Lower leg skin (tissue), 3 donors: ENCODE measurements at regions not wholly inside any gene's neighbourhood (a gene's known extent, or its start where the extent isn't known, plus 50 kb on each side); places are given as distances from the start of the nearest gene placed in this dataset.

ENCODE experiments used
- POLR2A ChIP-seq, 2 donors: fragments of 450-650 bp; IDR thresholded peaks; one replicate each; pipeline ENCODE4 v1.6.1; 2016 to 2017; ENCODE audit warnings: antibody characterized with exemption in 2 of 2, mild to moderate bottlenecking in 1 of 2, moderate library complexity in 1 of 2
- TF ChIP-seq, protein P1 (sequence below), 3 donors: fragments of 450-650 bp; IDR thresholded peaks; one replicate each; pipeline ENCODE4 v1.5.1; 2016; ENCODE audit warnings: antibody characterized with exemption in 3 of 3, mild to moderate bottlenecking in 3 of 3, moderate library complexity in 2 of 3

DNA sequence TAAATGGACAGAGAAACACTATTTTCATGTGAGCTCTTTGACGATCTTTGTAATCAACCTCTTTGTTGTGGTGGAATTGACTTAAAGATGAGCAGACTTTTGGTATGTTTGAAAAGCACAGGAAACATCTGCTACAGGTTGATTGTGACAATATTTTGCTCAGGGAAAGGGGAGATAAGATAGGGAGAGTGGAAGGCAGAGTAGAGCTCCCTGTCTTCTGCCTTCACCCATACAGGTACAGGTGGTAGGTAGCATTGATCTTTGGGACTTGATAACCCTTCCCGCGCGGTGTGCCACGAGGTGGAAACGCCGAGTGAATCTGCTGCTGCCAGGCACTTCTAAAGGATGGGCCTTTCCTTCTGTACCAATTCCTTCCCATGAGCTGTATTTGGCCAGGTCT lies 183.6 kb downstream of the UTRN start:
- no peak for TF ChIP-seq POLR2A (IDR thresholded peaks at IDR 0.05)
- TF ChIP-seq, protein P1, sequence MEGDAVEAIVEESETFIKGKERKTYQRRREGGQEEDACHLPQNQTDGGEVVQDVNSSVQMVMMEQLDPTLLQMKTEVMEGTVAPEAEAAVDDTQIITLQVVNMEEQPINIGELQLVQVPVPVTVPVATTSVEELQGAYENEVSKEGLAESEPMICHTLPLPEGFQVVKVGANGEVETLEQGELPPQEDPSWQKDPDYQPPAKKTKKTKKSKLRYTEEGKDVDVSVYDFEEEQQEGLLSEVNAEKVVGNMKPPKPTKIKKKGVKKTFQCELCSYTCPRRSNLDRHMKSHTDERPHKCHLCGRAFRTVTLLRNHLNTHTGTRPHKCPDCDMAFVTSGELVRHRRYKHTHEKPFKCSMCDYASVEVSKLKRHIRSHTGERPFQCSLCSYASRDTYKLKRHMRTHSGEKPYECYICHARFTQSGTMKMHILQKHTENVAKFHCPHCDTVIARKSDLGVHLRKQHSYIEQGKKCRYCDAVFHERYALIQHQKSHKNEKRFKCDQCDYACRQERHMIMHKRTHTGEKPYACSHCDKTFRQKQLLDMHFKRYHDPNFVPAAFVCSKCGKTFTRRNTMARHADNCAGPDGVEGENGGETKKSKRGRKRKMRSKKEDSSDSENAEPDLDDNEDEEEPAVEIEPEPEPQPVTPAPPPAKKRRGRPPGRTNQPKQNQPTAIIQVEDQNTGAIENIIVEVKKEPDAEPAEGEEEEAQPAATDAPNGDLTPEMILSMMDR (IDR thresholded peaks at IDR 0.05) = no peak
